ENCODE measurements at regions not wholly inside any gene's neighbourhood (a gene's known extent, or its start where the extent isn't known, plus 50 kb on each side); places are given as distances from the start of the nearest gene placed in this dataset.

- no peak for TF ChIP-seq ATF2 (IDR thresholded peaks at IDR 0.05; ENCODE audit: low read length)
- TF ChIP-seq FOSL1 (IDR thresholded peaks at IDR 0.05; ENCODE audit: insufficient read depth, low read depth, low read length): no peak
- no peak for TF ChIP-seq ATF3 (IDR thresholded peaks at IDR 0.05; ENCODE audit: insufficient read depth, low read depth, low read length)
- TF ChIP-seq YY1 (IDR thresholded peaks at IDR 0.05; ENCODE audit: low read depth, low read length): no peak
- TF ChIP-seq JUND (IDR thresholded peaks at IDR 0.05; ENCODE audit: low read length): no peak
These were observed 754.2 kb downstream of the SORCS1 start (continued) for GRCh38 chr10:106410331-106410730.
